ENCODE measurements at regions not wholly inside any gene's neighbourhood (a gene's known extent, or its start where the extent isn't known, plus 50 kb on each side); places are given as distances from the start of the nearest gene placed in this dataset.

DNA sequence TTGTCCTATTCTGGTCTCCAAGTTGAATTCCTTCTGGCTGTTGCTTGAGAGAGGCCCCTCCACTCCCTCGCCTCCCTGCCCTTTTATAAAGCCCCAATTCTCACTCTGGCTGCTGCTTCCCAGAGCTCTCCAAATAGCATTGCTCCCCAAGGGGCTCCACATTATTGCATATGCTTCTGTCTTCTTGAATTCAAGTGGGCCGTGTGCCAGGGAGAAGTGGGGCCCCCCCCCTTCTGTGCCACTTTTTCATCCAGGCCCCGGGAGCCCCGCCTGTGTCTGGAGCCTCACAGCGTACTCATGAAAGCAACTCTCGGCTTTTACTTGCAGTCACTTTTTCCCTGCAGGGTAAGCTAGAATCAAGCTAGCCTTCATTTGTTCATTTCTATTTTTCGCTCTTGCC lies 265.1 kb downstream of the CCSER2 start:
- Histone ChIP-seq H3K36me3 (ENCODE audit: control insufficient read depth, insufficient read depth, low read length) (no peaks in the 10 kb centered on the region), H2AK5ac (ENCODE audit: low read depth, low read length) (no peak overlapping the region), H3K9ac (ENCODE audit: low read depth, low read length) (no peak overlapping the region), H2BK5ac (ENCODE audit: low read depth, low read length, poor library complexity, severe bottlenecking) (no peak overlapping the region), H2BK20ac (ENCODE audit: low read depth, low read length) (no peak overlapping the region), H2AFZ (replicated peaks; ENCODE audit: low read length, poor library complexity) (no peak overlapping the region), H3K23ac (ENCODE audit: low read depth, low read length) (no peak overlapping the region), H3K79me1 (ENCODE audit: low read depth in 1 of 2, low read length in 2 of 2) (no peaks in the 10 kb centered on the region), H3K18ac (ENCODE audit: low read depth, low read length) (no peak overlapping the region), H4K20me1 (ENCODE audit: insufficient read depth, low read length) (no peaks in the 10 kb centered on the region), H4K5ac (ENCODE audit: low read depth, low read length) (no peak overlapping the region), H3K4me1 (ENCODE audit: control insufficient read depth, insufficient read depth, low read length) (no peaks in the 10 kb centered on the region), H2BK15ac (ENCODE audit: low read depth, low read length) (no peak overlapping the region), H3K4me2 (ENCODE audit: low read depth, low read length) (no peak overlapping the region), H3K4me3 (ENCODE audit: insufficient read depth, low read depth, low read length) (no peak overlapping the region), H3K9me3 (ENCODE audit: control insufficient read depth, insufficient read depth, low read length) (no peaks in the 10 kb centered on the region), H3K56ac (ENCODE audit: extremely low read depth, insufficient read depth, low read length) (no peak overlapping the region), H3K14ac (replicated peaks; ENCODE audit: low read depth, low read length) (no peak overlapping the region), H3K27me3 (ENCODE audit: control insufficient read depth, insufficient read depth, low read length) (no peaks in the 10 kb centered on the region), H2AK9ac (replicated peaks; ENCODE audit: low read depth, low read length, poor library complexity) (no peak overlapping the region), H4K8ac (ENCODE audit: low read depth in 2 of 2, low read length in 2 of 2) (no peak overlapping the region), H3K9me1 (ENCODE audit: insufficient read depth, low read length) (no peaks in the 10 kb centered on the region), H3K27ac (ENCODE audit: insufficient read depth, low read length) (no peak overlapping the region), H2BK120ac (ENCODE audit: low read depth, low read length) (no peak overlapping the region), H4K91ac (ENCODE audit: insufficient read depth, low read depth, low read length) (no peak overlapping the region), H3K4ac (ENCODE audit: low read depth, low read length) (no peak overlapping the region)
- in situ Hi-C loops (cut with MboI; ENCODE audit: low sequenced_read_pairs), result no loop called here
- ChIA-PET POLR2A (ENCODE audit: unreplicated experiment) (no interaction called here), CTCF (interaction anchor here (0.6 kb wide), 1 partner anchor 335 kb away, joined by 3 read pairs; no protein-coding TSS in a partner anchor)
- DNase-seq (no peak), ATAC-seq (ENCODE audit: low read depth) (no peak)
- intact Hi-C loops (cut with micrococcal nuclease), result no loop called here
- whole genome bisulfite sequencing, 2 experiments (ENCODE audit: extremely low coverage in 2 of 2, insufficient read length in 1 of 2), result 31% methylated on average over 3 of the region's 7 CpGs; no CpG with 5 or more reads in 1 of the 2 experiments
- BruUV-seq (replicated peaks), result no TSS peak
- dilution Hi-C loops (cut with HindIII; ENCODE audit: low sequenced_read_pairs, unreplicated experiment), result no loop called here
- TF ChIP-seq SMC3 (IDR thresholded peaks at IDR 0.05; ENCODE audit: low read depth, low read length) (no peak), POLR2A (IDR thresholded peaks at IDR 0.05; ENCODE audit: low read depth, low read length) (no peak), RAD21 (IDR thresholded peaks at IDR 0.05; ENCODE audit: low read length) (no peak), MAZ (IDR thresholded peaks at IDR 0.05; ENCODE audit: borderline replicate concordance, low read depth, low read length) (no peak), CHD1 (IDR thresholded peaks at IDR 0.05; ENCODE audit: low read depth, low read length) (no peak), RFX5 (IDR thresholded peaks at IDR 0.05; ENCODE audit: low read depth, low read length) (no peak), MAFK (IDR thresholded peaks at IDR 0.05; ENCODE audit: low read depth, low read length) (no peak), CEBPB (IDR thresholded peaks at IDR 0.05; ENCODE audit: low read depth, low read length) (no peak), NFE2L2 (IDR thresholded peaks at IDR 0.05; ENCODE audit: low read depth, low read length) (no peak), RCOR1 (IDR thresholded peaks at IDR 0.05; ENCODE audit: insufficient replicate concordance, low read length) (no peak), BHLHE40 (IDR thresholded peaks at IDR 0.05; ENCODE audit: low read depth, low read length) (no peak), FOS (IDR thresholded peaks at IDR 0.05; ENCODE audit: low read depth, low read length) (no peak), MXI1 (IDR thresholded peaks at IDR 0.05; ENCODE audit: borderline replicate concordance, low read depth, low read length) (no peak)
- TF ChIP-seq, protein P1, sequence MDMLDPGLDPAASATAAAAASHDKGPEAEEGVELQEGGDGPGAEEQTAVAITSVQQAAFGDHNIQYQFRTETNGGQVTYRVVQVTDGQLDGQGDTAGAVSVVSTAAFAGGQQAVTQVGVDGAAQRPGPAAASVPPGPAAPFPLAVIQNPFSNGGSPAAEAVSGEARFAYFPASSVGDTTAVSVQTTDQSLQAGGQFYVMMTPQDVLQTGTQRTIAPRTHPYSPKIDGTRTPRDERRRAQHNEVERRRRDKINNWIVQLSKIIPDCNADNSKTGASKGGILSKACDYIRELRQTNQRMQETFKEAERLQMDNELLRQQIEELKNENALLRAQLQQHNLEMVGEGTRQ (IDR thresholded peaks at IDR 0.05; ENCODE audit: low read depth, low read length), result no peak
- TF ChIP-seq, protein P2, sequence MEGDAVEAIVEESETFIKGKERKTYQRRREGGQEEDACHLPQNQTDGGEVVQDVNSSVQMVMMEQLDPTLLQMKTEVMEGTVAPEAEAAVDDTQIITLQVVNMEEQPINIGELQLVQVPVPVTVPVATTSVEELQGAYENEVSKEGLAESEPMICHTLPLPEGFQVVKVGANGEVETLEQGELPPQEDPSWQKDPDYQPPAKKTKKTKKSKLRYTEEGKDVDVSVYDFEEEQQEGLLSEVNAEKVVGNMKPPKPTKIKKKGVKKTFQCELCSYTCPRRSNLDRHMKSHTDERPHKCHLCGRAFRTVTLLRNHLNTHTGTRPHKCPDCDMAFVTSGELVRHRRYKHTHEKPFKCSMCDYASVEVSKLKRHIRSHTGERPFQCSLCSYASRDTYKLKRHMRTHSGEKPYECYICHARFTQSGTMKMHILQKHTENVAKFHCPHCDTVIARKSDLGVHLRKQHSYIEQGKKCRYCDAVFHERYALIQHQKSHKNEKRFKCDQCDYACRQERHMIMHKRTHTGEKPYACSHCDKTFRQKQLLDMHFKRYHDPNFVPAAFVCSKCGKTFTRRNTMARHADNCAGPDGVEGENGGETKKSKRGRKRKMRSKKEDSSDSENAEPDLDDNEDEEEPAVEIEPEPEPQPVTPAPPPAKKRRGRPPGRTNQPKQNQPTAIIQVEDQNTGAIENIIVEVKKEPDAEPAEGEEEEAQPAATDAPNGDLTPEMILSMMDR (conservative IDR thresholded peaks at IDR 0.05; ENCODE audit: low read depth, low read length), result no peak
- TF ChIP-seq, protein P3, sequence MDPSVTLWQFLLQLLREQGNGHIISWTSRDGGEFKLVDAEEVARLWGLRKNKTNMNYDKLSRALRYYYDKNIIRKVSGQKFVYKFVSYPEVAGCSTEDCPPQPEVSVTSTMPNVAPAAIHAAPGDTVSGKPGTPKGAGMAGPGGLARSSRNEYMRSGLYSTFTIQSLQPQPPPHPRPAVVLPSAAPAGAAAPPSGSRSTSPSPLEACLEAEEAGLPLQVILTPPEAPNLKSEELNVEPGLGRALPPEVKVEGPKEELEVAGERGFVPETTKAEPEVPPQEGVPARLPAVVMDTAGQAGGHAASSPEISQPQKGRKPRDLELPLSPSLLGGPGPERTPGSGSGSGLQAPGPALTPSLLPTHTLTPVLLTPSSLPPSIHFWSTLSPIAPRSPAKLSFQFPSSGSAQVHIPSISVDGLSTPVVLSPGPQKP (IDR thresholded peaks at IDR 0.05; ENCODE audit: borderline replicate concordance, low read depth, low read length), result no peak
